Esophagus squamous epithelium (tissue), 5 donors: ENCODE measurements at regions not wholly inside any gene's neighbourhood (a gene's known extent, or its start where the extent isn't known, plus 50 kb on each side); places are given as distances from the start of the nearest gene placed in this dataset.

Experiments used
- DNase-seq: peaks from one replicate; lab custom pipeline; 2025; lab: John Stamatoyannopoulos, UW
- H3K27ac ChIP-seq, 4 donors: fragments of 200-600 bp; sonication (generic); one replicate each; pipeline ENCODE4 v1.5.1; 2016 to 2019; ENCODE audit warnings: mild to moderate bottlenecking in 1 of 4
- H3K27me3 ChIP-seq, 4 donors: fragments of 200-600 bp; sonication (generic); 1 replicate in 3 of 4; 2 replicates in 1 of 4; pipeline versions ENCODE4 v1.5.1 to v1.6.0; 2017 to 2021; ENCODE audit warnings: antibody characterized with exemption in 1 of 4
- H3K36me3 ChIP-seq, 3 donors: fragments of 200-600 bp; sonication (generic); one replicate each; pipeline ENCODE4 v1.5.1; 2016 to 2019
- H3K4me1 ChIP-seq, 3 donors: fragments of 200-600 bp; sonication (generic); one replicate each; pipeline ENCODE4 v1.5.1; 2017 to 2019
- H3K4me3 ChIP-seq, 4 donors: fragments of 200-600 bp; sonication (generic); 1 replicate in 3 of 4; 2 replicates in 1 of 4; pipeline ENCODE4 v1.5.1; 2016 to 2019; ENCODE audit warnings: mild to moderate bottlenecking in 2 of 4, moderate library complexity in 1 of 4
- H3K9me3 ChIP-seq, 3 donors: fragments of 200-600 bp; sonication (generic); one replicate each; pipeline ENCODE4 v1.5.1; 2016 to 2019
- CTCF ChIP-seq, 6 experiments: fragments of 450-650 bp in 4 of 6; fragments of 200-600 bp in 2 of 6; sonication (generic) in 2 of 6; IDR thresholded peaks; one replicate each; pipeline ENCODE4 v1.5.1; 2016 to 2019; ENCODE audit warnings: antibody characterized with exemption in 6 of 6, mild to moderate bottlenecking in 4 of 6, moderate library complexity in 4 of 6
- POLR2A ChIP-seq, 4 donors: fragments of 450-650 bp; IDR thresholded peaks; one replicate each; pipeline ENCODE4 v1.6.1; 2017; ENCODE audit warnings: antibody characterized with exemption in 4 of 4, mild to moderate bottlenecking in 4 of 4, moderate library complexity in 3 of 4
- WGBS, 2 donors: methylation state at CpG; one replicate each; pipeline ENCODE4 v1.1.5; 2018; 5-methylcytosine and 5-hydroxymethylcytosine counted together
- intact Hi-C: fragments of 100-400 bp; cut with DNase I; formaldehyde crosslinking; loops from one replicate; pipeline ENCODE4 v1.15.0; 2022
- donor health status: DM: yes; HTN: yes; CAD: no.

GRCh38 chr5:96280946-96281393, 152.1 kb downstream of the PCSK1 start:
- H3K27ac ChIP-seq, result peak overlapping the region; percentile 21 to 73 (median 57)
- H3K9me3 ChIP-seq, result no peaks in the 10 kb centered on the region
- 43 to 54% methylated on average over 2 of the region's 2 CpGs for WGBS, 2 donors
- H3K36me3 ChIP-seq, result no peaks in the 10 kb centered on the region
- TF ChIP-seq CTCF (IDR thresholded peaks at IDR 0.05), result no peak
- no peak for TF ChIP-seq POLR2A (IDR thresholded peaks at IDR 0.05)
- H3K27me3 ChIP-seq, result no peaks in the 10 kb centered on the region
- no peak for DNase-seq
- intact Hi-C loops, result no loop called here
- peaks cover 4 to 36% (median 5%) of the 10 kb centered on the region in 3 donors for H3K4me1 ChIP-seq
- no peak overlapping the region for H3K4me3 ChIP-seq

- TF ChIP-seq POLR2A (IDR thresholded peaks at IDR 0.05) (no peak), CTCF (IDR thresholded peaks at IDR 0.05) (no peak)
- WGBS, 2 donors, result 52 to 58% methylated on average over 6 of the region's 6 CpGs
- intact Hi-C loops, result no loop called here
- no peak for DNase-seq
- Histone ChIP-seq H3K4me1 (peaks cover 4 to 32% (median 5%) of the 10 kb centered on the region in 3 donors), H3K36me3 (no peaks in the 10 kb centered on the region), H3K9me3 (no peaks in the 10 kb centered on the region), H3K27ac (peak overlapping the region; percentile 19 to 73 (median 57)), H3K27me3 (no peaks in the 10 kb centered on the region), H3K4me3 (no peak overlapping the region)
Observed at GRCh38 chr5:96279801-96280542, 153.1 kb downstream of the PCSK1 start.

- H3K27ac ChIP-seq, result no peak overlapping the region
- DNase-seq, result no peak
- H3K27me3 ChIP-seq, result no peaks in the 10 kb centered on the region
- peaks cover 3 to 28% (median 5%) of the 10 kb centered on the region in 3 donors for H3K4me1 ChIP-seq
- H3K4me3 ChIP-seq, result no peak overlapping the region
- intact Hi-C loops, result no loop called here
- TF ChIP-seq CTCF (IDR thresholded peaks at IDR 0.05) (no peak), POLR2A (IDR thresholded peaks at IDR 0.05) (no peak)
- 69 to 77% methylated on average over 3 of the region's 3 CpGs for WGBS, 2 donors
- H3K36me3 ChIP-seq, result no peaks in the 10 kb centered on the region
- H3K9me3 ChIP-seq, result no peaks in the 10 kb centered on the region
Observed at GRCh38 chr5:96278981-96279380, 154.1 kb downstream of the PCSK1 start.

GRCh38 chr5:96275051-96275450, 158.0 kb downstream of the PCSK1 start:
- no peak for TF ChIP-seq CTCF (IDR thresholded peaks at IDR 0.05)
- TF ChIP-seq POLR2A (IDR thresholded peaks at IDR 0.05), result no peak
- H3K27me3 ChIP-seq, result no peaks in the 10 kb centered on the region
- WGBS, 2 donors, result 83 to 90% methylated on average over 3 of the region's 3 CpGs
- H3K4me1 ChIP-seq, result peaks cover 0 to 5% (median 0%) of the 10 kb centered on the region in 3 donors
- H3K27ac ChIP-seq, result no peak overlapping the region
- H3K4me3 ChIP-seq, result no peak overlapping the region
- peaks cover 0 to 7% (median 7%) of the 10 kb centered on the region in 3 donors for H3K9me3 ChIP-seq
- no peaks in the 10 kb centered on the region for H3K36me3 ChIP-seq
- intact Hi-C loops, result no loop called here
- DNase-seq, result no peak

- Histone ChIP-seq H3K4me3 (no peak overlapping the region), H3K27me3 (no peaks in the 10 kb centered on the region), H3K4me1 (peaks cover 0 to under 1% (median 0%) of the 10 kb centered on the region in 3 donors), H3K9me3 (peaks cover 0 to 14% (median 11%) of the 10 kb centered on the region in 3 donors), H3K27ac (no peak overlapping the region), H3K36me3 (no peaks in the 10 kb centered on the region)
- 73 to 83% methylated on average over 1 of the region's 1 CpG for WGBS, 2 donors
- TF ChIP-seq CTCF (IDR thresholded peaks at IDR 0.05) (no peak), POLR2A (IDR thresholded peaks at IDR 0.05) (no peak)
- DNase-seq, result no peak
- intact Hi-C loops, result no loop called here
Observed at GRCh38 chr5:96265487-96265886, 167.6 kb downstream of the PCSK1 start.
